H9 (cell line): ENCODE measurements at regions not wholly inside any gene's neighbourhood (a gene's known extent, or its start where the extent isn't known, plus 50 kb on each side); places are given as distances from the start of the nearest gene placed in this dataset.
A peak's percentile ranks its signal among the peaks of the same experiment; 100 is the strongest.

Experiments used
- DNase-seq: peaks from one replicate; pipeline ENCODE4 v3.0.0-alpha.2; 2017
- H2AFZ ChIP-seq: one replicate; pipeline ENCODE4 v1.6.1; 2013; ENCODE audit warnings: mild to moderate bottlenecking, low read length, control low read depth, moderate library complexity
- H2AK5ac ChIP-seq: 2 replicates; pipeline ENCODE4 v1.6.1; 2013; ENCODE audit warnings: low read length, control low read depth, mixed read lengths; ENCODE audit not compliant: insufficient read length
- H2BK120ac ChIP-seq: one replicate; pipeline ENCODE4 v1.6.1; 2013; ENCODE audit warnings: low read depth, mild to moderate bottlenecking, low read length, control low read depth, inconsistent platforms; ENCODE audit not compliant: poor library complexity, severe bottlenecking
- H2BK12ac ChIP-seq: 2 replicates; pipeline ENCODE4 v1.6.1; 2013; ENCODE audit warnings: low read length, control low read depth, mixed read lengths, low read depth; ENCODE audit not compliant: insufficient read length
- H2BK15ac ChIP-seq: 2 replicates; pipeline ENCODE4 v1.6.1; 2013; ENCODE audit warnings: low read depth, low read length, control low read depth
- H2BK20ac ChIP-seq: one replicate; pipeline ENCODE4 v1.6.1; 2013; ENCODE audit warnings: low read depth, mild to moderate bottlenecking, low read length, control low read depth, inconsistent platforms; ENCODE audit not compliant: poor library complexity, severe bottlenecking
- H2BK5ac ChIP-seq: 2 replicates; pipeline ENCODE4 v1.6.1; 2013; ENCODE audit warnings: low read length, control low read depth, mixed read lengths; ENCODE audit not compliant: insufficient read length
- H3K14ac ChIP-seq: 2 replicates; pipeline ENCODE4 v1.6.1; 2013; ENCODE audit warnings: low read length, control low read depth; ENCODE audit not compliant: insufficient read depth
- H3K18ac ChIP-seq: 2 replicates; pipeline ENCODE4 v1.6.1; 2013; ENCODE audit warnings: low read depth, mild to moderate bottlenecking, mixed read lengths, low read length, control low read depth; ENCODE audit not compliant: insufficient read length
- H3K23ac ChIP-seq: 2 replicates; pipeline ENCODE4 v1.6.1; 2013; ENCODE audit warnings: low read length, control low read depth, mixed read lengths, low read depth; ENCODE audit not compliant: insufficient read length
- H3K23me2 ChIP-seq: 2 replicates; pipeline ENCODE4 v1.6.1; 2013; ENCODE audit warnings: low read depth, mild to moderate bottlenecking, mixed read lengths, low read length, control low read depth; ENCODE audit not compliant: insufficient read length, poor library complexity, severe bottlenecking
- H3K27ac ChIP-seq: 2 replicates; pipeline ENCODE4 v1.5.1; 2013; ENCODE audit warnings: low read length, control low read depth, mixed read lengths, low read depth; ENCODE audit not compliant: insufficient read length
- H3K27me3 ChIP-seq: 2 replicates; pipeline ENCODE4 v1.6.1; 2013; ENCODE audit warnings: low read length, control low read depth, inconsistent platforms; ENCODE audit not compliant: insufficient read depth
- H3K4ac ChIP-seq: 2 replicates; pipeline ENCODE4 v1.6.1; 2013; ENCODE audit warnings: low read depth, mild to moderate bottlenecking, control low read depth, inconsistent platforms, low read length, moderate library complexity
- H3K4me1 ChIP-seq: 2 replicates; pipeline ENCODE4 v1.6.1; 2013; ENCODE audit warnings: low read length, control low read depth, inconsistent platforms; ENCODE audit not compliant: insufficient read depth
- H3K4me2 ChIP-seq: 2 replicates; pipeline ENCODE4 v1.6.1; 2013; ENCODE audit warnings: low read length, control low read depth, mixed read lengths; ENCODE audit not compliant: insufficient read length, insufficient read depth
- H3K56ac ChIP-seq: 2 replicates; pipeline ENCODE4 v1.6.1; 2013; ENCODE audit warnings: low read depth, mild to moderate bottlenecking, mixed read lengths, low read length, control low read depth; ENCODE audit not compliant: insufficient read length
- H3K79me1 ChIP-seq: 2 replicates; pipeline ENCODE4 v1.6.1; 2013; ENCODE audit warnings: low read depth, mild to moderate bottlenecking, moderate library complexity, low read length, control low read depth, inconsistent platforms; ENCODE audit not compliant: insufficient read depth, poor library complexity, severe bottlenecking
- H3K79me2 ChIP-seq: 2 replicates; pipeline ENCODE4 v1.6.1; 2013; ENCODE audit warnings: low read length, control low read depth, inconsistent platforms; ENCODE audit not compliant: insufficient read depth
- H3K9ac ChIP-seq: 2 replicates; pipeline ENCODE4 v1.6.1; 2013; ENCODE audit warnings: low read length, control low read depth, mixed read lengths; ENCODE audit not compliant: insufficient read length; ENCODE audit errors: extremely low read depth
- H3K9me3 ChIP-seq: one replicate; pipeline ENCODE4 v1.6.1; 2013; ENCODE audit warnings: low read depth, low read length, inconsistent platforms; ENCODE audit not compliant: control insufficient read depth
- H3T11ph ChIP-seq: one replicate; pipeline ENCODE4 v1.6.1; 2013; ENCODE audit warnings: mild to moderate bottlenecking, low read length, control low read depth, inconsistent platforms
- H4K20me1 ChIP-seq: one replicate; pipeline ENCODE4 v1.6.1; 2013; ENCODE audit not compliant: control insufficient read depth, insufficient read length, insufficient read depth
- H4K5ac ChIP-seq: 2 replicates; pipeline ENCODE4 v1.6.1; 2013; ENCODE audit warnings: low read depth, mild to moderate bottlenecking, mixed read lengths, low read length, control low read depth; ENCODE audit not compliant: insufficient read length
- H4K8ac ChIP-seq: replicated peaks from 2 replicates; pipeline ENCODE4 v1.6.1; 2013; ENCODE audit warnings: low read length, control low read depth, mixed read lengths, low read depth; ENCODE audit not compliant: insufficient read length
- H4K91ac ChIP-seq: 2 replicates; pipeline ENCODE4 v1.6.1; 2013; ENCODE audit warnings: low read depth, mild to moderate bottlenecking, moderate library complexity, mixed read lengths, low read length, control low read depth; ENCODE audit not compliant: insufficient read length
- H3K27ac Mint-ChIP-seq, 3 experiments: 2 replicates in 2 of 3; 3 replicates in 1 of 3; pipeline ENCODE4 v1.8.0; 2020 to 2021; ENCODE audit warnings: mixed read lengths in 3 of 3, mild to moderate bottlenecking in 1 of 3, moderate library complexity in 1 of 3
- H3K27me3 Mint-ChIP-seq: 2 replicates; pipeline ENCODE4 v1.8.0; 2021; ENCODE audit warnings: low read depth, mild to moderate bottlenecking, moderate library complexity, mixed read lengths
- H3K36me3 Mint-ChIP-seq, 3 experiments: 2 replicates in 2 of 3; 3 replicates in 1 of 3; pipeline ENCODE4 v1.8.0; 2020 to 2021; ENCODE audit warnings: low read depth in 3 of 3, mixed read lengths in 3 of 3; ENCODE audit not compliant: insufficient read depth in 1 of 3
- H3K4me1 Mint-ChIP-seq, 2 experiments: 2 replicates each; pipeline ENCODE4 v1.8.0; 2020; ENCODE audit warnings: mixed read lengths in 2 of 2
- H3K4me3 Mint-ChIP-seq, 2 experiments: 2 replicates in 1 of 2; 3 replicates in 1 of 2; pipeline ENCODE4 v1.8.0; 2020 to 2021; ENCODE audit warnings: mild to moderate bottlenecking in 2 of 2, mixed read lengths in 2 of 2, moderate library complexity in 1 of 2
- H3K9me3 Mint-ChIP-seq, 2 experiments: 2 replicates in 1 of 2; 3 replicates in 1 of 2; pipeline ENCODE4 v1.8.0; 2020; ENCODE audit warnings: mild to moderate bottlenecking in 2 of 2, mixed read lengths in 2 of 2, moderate library complexity in 1 of 2
- CTCF ChIP-seq: fragments of 200-600 bp; sonication (generic); conservative IDR thresholded peaks from 3 replicates; pipeline ENCODE4 v1.8.0; 2021; ENCODE audit warnings: antibody characterized with exemption, mild to moderate bottlenecking
- WGBS: extraction: QIAGEN DNeasy Blood & Tissue Kit; methylation state at CpG from one replicate; pipeline ENCODE4 v1.1.7; 2013; ENCODE audit warnings: missing lambda C conversion rate, low lambda C conversion rate, mixed read lengths; ENCODE audit not compliant: insufficient read length; ENCODE audit errors: extremely low coverage; 5-methylcytosine and 5-hydroxymethylcytosine counted together

GRCh38 chrX:40148385-40149285 lies 50.9 kb upstream of the BCOR start:
- no peaks in the 10 kb centered on the region for H3K79me2 ChIP-seq
- H2AK5ac ChIP-seq = no peak overlapping the region
- Mint-ChIP-seq H3K4me3 (peak overlapping the region; percentile 43 to 59), H3K27me3 (peaks cover 90% of the 10 kb centered on the region), H3K36me3 (peaks cover 0 to 2% (median 0%) of the 10 kb centered on the region in 3 experiments; a peak in 2 of 7 replicates), H3K27ac (peak overlapping the region in 1 of 3 experiments; percentile 59; a peak in 1 of 7 replicates), H3K9me3 (peaks cover 53 to 54% of the 10 kb centered on the region in 2 experiments), H3K4me1 (peaks cover 38 to 46% of the 10 kb centered on the region in 2 experiments)
- peak; percentile 56 for DNase-seq
- no peak overlapping the region for H2BK15ac ChIP-seq
- no peak overlapping the region for H2BK120ac ChIP-seq
- no peak overlapping the region for H2BK20ac ChIP-seq
- H3K4ac ChIP-seq = no peak overlapping the region
- no peak overlapping the region for H3K23ac ChIP-seq
- H3K9ac ChIP-seq = no peak overlapping the region
- no peak overlapping the region; the same call in 1 of the 2 replicates for H3K14ac ChIP-seq
- H3K4me2 ChIP-seq = peak overlapping the region; percentile 63
- TF ChIP-seq CTCF = no peak
- peaks cover 43% of the 10 kb centered on the region for H3K23me2 ChIP-seq
- no peaks in the 10 kb centered on the region for H3K79me1 ChIP-seq
- no peaks in the 10 kb centered on the region for H3K9me3 ChIP-seq
- H3K4me1 ChIP-seq = peaks cover 16% of the 10 kb centered on the region; the same call in 1 of the 2 replicates
- H4K20me1 ChIP-seq = peaks cover 5% of the 10 kb centered on the region
- no peak overlapping the region for H2AFZ ChIP-seq
- no peak overlapping the region for H2BK12ac ChIP-seq
- no CpG with 5 or more reads among the region's 24 CpGs for WGBS
- no peak overlapping the region for H4K5ac ChIP-seq
- H4K91ac ChIP-seq = no peak overlapping the region
- peaks cover 65% of the 10 kb centered on the region for H3K27me3 ChIP-seq
- H3T11ph ChIP-seq = no peak overlapping the region
- no peak overlapping the region for H4K8ac ChIP-seq
- H3K18ac ChIP-seq = no peak overlapping the region
- H3K56ac ChIP-seq = no peak overlapping the region
- no peak overlapping the region for H2BK5ac ChIP-seq
- H3K27ac ChIP-seq = no peak overlapping the region
